GM13977 (cell line): ENCODE measurements at regions not wholly inside any gene's neighbourhood (a gene's known extent, or its start where the extent isn't known, plus 50 kb on each side); places are given as distances from the start of the nearest gene placed in this dataset.
"Not testable (repeated sequence)": the region's sequence is repeated elsewhere in the genome, so short reads cannot be mapped to it uniquely, and the experiment has no call there.

Source experiments
- DNase-seq: peaks from one replicate; pipeline ENCODE4 v3.0.0; 2012; ENCODE audit warnings: low spot score
- in situ Hi-C: fragments of 300-500 bp; cut with MboI; formaldehyde crosslinking; loops from one replicate; pipeline ENCODE4 v1.12.0; 2022; ENCODE audit warnings: low sequenced_read_pairs, low pct_unique_long_range_greater_than_20kb, mixed read lengths, inconsistent platforms; ENCODE audit not compliant: unreplicated experiment
- TF ChIP-seq, protein P1 (sequence below): IDR thresholded peaks from 2 replicates; pipeline ENCODE4 v1.5.1; 2012; ENCODE audit warnings: mild to moderate bottlenecking, control low read depth; ENCODE audit not compliant: insufficient read depth; ENCODE audit errors: extremely low read depth, missing control alignments

DNA sequence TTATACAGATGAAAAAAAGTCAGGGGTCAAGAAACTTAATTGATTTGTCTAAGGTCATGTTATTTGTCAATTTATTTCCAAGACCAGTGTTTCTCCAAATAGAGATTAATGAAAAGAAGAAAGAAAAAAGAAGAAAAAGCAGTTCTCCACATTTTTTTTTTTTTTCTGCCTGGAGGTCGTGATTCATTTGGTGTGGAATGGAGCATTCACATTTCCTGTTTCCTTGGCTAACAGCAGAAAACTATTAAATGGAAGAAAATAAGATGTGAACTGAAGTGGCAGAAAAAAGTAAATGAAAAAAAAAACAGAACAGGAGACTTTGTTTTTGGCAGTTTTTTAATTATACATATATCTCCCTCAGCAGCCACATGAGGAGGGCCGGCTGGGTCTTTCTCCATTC is 470.8 kb upstream of the ZNF337 start:
- no peak for DNase-seq
- in situ Hi-C loops: no loop called here
- TF ChIP-seq, protein P1, sequence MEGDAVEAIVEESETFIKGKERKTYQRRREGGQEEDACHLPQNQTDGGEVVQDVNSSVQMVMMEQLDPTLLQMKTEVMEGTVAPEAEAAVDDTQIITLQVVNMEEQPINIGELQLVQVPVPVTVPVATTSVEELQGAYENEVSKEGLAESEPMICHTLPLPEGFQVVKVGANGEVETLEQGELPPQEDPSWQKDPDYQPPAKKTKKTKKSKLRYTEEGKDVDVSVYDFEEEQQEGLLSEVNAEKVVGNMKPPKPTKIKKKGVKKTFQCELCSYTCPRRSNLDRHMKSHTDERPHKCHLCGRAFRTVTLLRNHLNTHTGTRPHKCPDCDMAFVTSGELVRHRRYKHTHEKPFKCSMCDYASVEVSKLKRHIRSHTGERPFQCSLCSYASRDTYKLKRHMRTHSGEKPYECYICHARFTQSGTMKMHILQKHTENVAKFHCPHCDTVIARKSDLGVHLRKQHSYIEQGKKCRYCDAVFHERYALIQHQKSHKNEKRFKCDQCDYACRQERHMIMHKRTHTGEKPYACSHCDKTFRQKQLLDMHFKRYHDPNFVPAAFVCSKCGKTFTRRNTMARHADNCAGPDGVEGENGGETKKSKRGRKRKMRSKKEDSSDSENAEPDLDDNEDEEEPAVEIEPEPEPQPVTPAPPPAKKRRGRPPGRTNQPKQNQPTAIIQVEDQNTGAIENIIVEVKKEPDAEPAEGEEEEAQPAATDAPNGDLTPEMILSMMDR: no peak

- no peak for DNase-seq
- TF ChIP-seq, protein P1: no peak
- in situ Hi-C loops: no loop called here
Measured at GRCh38 chr20:26163890-26164289, 467.2 kb upstream of the ZNF337 start.

GRCh38 chr20:26163151-26163550 is 466.5 kb upstream of the ZNF337 start:
- in situ Hi-C loops, DNase-seq: not testable (repeated sequence)

- in situ Hi-C loops, DNase-seq: not testable (repeated sequence)
Measured at GRCh38 chr20:26161741-26162140, 465.1 kb upstream of the ZNF337 start.

- in situ Hi-C loops, DNase-seq: not testable (repeated sequence)
Measured at GRCh38 chr20:26160916-26161315, 464.3 kb upstream of the ZNF337 start.

GRCh38 chr20:26154224-26154623 is 457.6 kb upstream of the ZNF337 start:
- in situ Hi-C loops: no loop called here
- no peak for DNase-seq
- TF ChIP-seq, protein P1: no peak

DNA sequence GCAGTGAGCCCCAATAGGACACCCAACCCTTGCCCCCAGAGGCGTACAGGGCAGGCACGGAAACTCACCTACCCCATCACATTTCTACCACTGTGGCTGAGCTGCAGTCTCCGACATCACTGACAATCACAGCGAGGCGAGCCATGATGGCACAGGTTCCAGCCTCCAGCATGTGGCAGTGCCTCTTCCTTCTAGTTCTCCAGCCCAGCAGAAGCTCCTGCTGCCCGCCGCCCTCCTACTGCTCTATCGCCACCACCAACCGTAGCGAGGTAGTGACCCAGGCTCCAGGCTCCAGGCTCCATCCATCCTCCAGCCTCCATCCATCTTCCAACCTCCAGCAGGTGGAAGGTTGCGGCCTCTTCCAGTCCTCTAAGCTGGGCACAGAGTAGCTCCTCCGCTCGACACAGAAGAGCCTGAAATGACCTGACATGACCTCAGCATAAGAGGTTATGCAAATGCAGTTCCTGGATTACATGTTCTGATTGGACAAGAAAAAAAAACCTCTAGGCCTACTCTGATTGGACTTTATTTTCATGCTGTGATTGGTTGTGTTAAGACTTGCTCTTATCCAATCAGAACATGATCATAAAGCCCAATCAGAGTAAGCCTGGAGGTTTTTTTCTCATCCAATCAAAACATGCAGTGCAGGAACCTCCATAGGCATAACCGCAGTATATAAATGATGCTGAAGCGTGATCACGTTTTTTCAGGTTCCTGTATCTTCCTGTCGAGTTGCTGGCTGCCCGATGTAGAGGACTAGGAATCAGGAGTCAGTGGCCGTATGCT is 438.9 kb upstream of the ZNF337 start:
- TF ChIP-seq, protein P1: no peak
- in situ Hi-C loops: no loop called here

DNA sequence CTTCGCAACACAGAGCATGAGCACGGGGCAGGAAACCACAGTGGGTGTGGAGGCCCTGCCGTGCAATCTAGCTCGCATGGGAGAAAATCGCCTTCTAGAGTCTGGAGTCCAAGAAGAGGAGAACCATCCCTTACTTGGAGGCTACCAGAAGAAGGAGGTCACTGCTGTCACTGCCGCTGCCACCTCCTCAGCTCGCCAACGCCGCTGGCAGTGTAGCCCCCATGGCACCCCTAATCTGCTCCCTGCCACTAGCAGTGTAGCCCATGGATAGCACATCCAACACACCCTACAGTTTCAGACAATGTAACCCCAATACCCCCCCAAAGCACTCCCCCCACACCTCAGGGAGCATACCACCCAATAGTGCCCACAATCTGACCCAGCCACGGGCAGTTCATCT is 438.0 kb upstream of the ZNF337 start:
- TF ChIP-seq, protein P1: no peak
- in situ Hi-C loops: no loop called here
- DNase-seq: no peak

More for the DNA sequence above, 438.9 kb upstream of the ZNF337 start:
- no peak for DNase-seq

DNA sequence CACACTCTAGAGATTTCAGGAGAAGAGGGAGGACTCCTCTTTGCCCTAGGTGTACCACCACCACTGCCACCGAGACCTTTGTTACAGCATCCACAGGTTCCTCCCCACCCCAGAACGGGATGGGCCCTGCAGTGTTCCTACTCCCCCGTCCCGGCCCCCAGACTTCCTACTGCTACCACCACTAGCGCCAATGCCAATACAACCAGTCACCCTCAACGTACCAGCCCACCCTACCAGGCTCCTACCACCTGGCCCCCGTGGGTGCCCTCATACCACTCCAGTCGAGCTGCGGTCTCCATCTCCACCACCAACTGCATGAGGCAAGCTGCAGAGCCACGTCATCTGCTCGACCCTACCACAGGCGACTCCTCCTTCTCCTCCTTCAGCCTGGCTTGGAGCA is 437.1 kb upstream of the ZNF337 start:
- in situ Hi-C loops: not testable (repeated sequence)

GRCh38 chr20:26120920-26121319 is 424.3 kb upstream of the ZNF337 start:
- DNase-seq, in situ Hi-C loops: not testable (repeated sequence)

More for the DNA sequence above, 437.1 kb upstream of the ZNF337 start:
- not testable (repeated sequence) for DNase-seq

DNA sequence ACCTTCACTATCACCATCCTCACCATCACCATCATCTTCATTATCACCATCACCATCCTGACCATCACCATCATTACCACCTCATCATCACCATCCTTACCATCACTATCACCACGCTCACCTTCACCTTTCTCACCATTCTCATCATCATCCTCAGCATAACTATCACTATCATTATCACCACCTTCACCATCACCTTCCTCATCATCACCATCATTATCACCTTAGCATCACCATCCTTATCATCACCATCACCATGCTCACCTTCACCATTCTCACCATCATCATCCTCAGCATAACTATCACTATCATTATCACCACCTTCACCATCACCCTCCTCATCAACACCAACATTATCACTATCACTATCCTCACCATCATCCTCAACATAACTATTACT is 397.8 kb upstream of the ZNF337 start:
- in situ Hi-C loops, DNase-seq: not testable (repeated sequence)

- not testable (repeated sequence) for DNase-seq
Measured at GRCh38 chr20:26091921-26092320, 395.3 kb upstream of the ZNF337 start.

More at GRCh38 chr20:26091921-26092320, 395.3 kb upstream of the ZNF337 start:
- in situ Hi-C loops: not testable (repeated sequence)
